NCI-H446 treated with DMSO at 0.1 percent for 48 hours (cell line): ENCODE measurements at regions not wholly inside any gene's neighbourhood (a gene's known extent, or its start where the extent isn't known, plus 50 kb on each side); places are given as distances from the start of the nearest gene placed in this dataset.
A peak's percentile ranks its signal among the peaks of the same experiment; 100 is the strongest.

Experiments used
- DNase-seq: peaks from one replicate; lab custom pipeline; 2025; lab: John Stamatoyannopoulos, UW

GRCh38 chr3:132898141-132898540 lies 140.1 kb upstream of the TMEM108 start:
- DNase-seq: peak; percentile 56

DNA sequence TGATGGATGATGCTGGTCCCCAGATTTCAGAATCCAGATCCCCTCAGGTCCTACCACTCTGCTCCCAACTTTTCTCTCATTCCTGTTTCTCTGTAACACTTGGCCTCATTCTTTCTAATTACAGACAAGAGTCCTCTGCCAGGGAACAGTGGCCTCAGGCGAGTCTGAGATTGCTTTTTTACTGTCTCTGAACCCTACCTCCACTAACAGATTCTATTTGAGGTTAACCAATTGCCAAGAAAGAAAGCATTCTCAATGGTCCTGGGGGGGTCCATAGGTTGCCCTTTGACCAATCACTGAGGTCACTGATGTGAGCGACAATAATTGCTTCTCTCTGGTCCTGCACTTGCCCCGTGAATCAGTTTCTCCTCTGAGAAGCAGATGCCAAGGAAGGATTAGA lies 145.2 kb upstream of the TMEM108 start:
- DNase-seq: no peak

- no peak for DNase-seq
Measured at GRCh38 chr3:132881756-132882409, 156.3 kb upstream of the TMEM108 start.

- no peak for DNase-seq
Measured at GRCh38 chr3:132880986-132881385, 157.2 kb upstream of the TMEM108 start.

- DNase-seq: no peak
Measured at GRCh38 chr3:132879656-132880055, 157.4 kb upstream of the NPHP3 start.

- no peak for DNase-seq
Measured at GRCh38 chr3:132874701-132875100, 152.5 kb upstream of the NPHP3 start.

- no peak for DNase-seq
Measured at GRCh38 chr3:132872711-132873110, 150.5 kb upstream of the NPHP3 start.

DNA sequence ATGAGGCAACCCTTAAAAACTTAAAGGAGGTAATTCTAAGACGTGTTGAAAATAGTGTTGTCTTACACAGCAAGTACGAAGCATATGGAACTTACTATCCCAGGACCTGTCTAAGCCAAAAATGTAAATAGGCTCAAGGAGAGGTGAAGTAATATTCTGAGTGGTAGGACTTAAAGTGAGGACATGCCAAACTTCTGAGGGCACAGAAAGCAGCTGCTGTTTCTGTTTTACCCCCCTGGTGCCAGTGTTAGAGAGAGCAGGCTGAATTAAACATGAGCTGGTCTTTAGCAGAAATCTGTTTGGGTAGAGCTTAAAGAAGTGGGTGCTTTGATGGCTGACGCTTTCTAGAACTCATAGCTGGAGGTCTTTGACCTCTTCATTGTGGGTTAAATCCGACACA lies 149.7 kb upstream of the NPHP3 start:
- DNase-seq: peak; percentile 7

DNA sequence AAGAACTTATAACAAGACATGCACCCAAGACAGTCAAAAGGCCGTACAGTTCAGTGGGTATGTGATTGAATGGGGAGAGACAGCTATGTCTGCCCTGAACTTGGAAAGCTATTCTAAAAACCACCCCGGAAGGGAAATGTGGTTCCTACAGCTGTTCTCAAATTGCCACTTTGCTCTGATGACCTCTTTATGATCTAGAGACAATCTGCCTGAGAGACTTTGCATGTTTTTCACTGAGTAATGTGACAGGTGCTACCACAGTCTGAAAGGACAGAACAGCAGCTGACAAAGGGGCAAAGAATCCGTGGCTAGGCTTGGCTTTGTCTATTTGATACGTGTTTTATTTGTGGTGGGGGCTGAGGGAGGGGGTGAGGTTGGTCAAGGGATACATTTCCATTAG lies 148.3 kb upstream of the NPHP3 start:
- no peak for DNase-seq

DNA sequence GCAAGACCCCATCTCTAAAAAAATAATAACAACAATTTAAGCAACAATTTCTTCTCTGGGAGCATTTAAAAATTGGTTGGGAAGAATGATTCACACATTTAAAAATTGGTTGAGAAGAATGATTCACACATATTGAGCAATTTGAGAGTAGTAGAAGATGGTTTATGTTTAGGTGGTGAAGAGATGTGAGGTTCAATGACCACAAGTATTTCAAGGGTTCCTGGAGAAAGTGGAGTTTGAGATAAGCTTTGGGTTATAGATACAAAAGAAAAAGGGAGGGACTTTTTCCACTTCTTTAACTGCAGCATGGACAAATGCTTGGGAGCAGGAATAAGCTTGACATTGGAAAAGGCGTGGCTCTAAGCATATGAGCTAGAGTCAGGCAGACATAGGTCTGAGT lies 145.7 kb upstream of the NPHP3 start:
- DNase-seq: no peak

DNA sequence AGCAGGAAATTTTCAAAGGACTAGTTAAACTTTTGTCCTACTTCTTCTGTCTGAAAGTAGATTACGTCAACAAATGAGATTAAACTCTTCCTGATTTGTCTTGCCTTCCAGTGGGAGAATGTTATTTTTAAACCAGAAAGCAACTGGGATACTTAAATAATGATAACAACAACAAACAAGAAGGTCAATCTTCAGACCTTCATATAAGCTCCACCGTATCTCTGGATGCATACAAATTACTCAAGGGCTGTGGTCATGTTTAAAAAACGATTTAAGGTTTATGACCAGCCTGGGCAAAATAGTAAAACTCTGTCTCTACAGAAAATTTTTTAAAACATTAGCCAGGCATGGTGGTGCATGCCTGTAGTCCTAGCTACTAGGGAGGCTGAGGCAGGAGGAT lies 145.3 kb upstream of the NPHP3 start:
- no peak for DNase-seq

DNA sequence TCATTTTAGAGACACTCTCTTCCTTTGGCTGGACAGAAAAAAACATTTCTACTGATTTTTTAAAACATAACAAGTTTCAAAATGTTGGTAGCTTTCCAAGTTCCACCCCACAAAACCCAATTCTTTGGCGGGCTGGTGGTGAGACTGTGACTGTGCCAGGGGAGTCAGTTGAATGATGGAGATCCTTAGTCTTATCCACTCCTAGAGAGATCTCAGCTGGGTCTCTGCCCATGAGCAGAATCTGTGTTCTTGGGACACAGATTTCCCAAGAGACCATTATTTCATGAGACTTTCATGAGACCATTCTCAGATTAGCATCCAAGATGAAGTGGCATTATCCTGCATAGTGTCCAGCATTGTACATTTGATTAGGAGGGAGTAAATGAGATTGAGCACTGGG lies 135.1 kb upstream of the NPHP3 start:
- DNase-seq: no peak

GRCh38 chr3:132854856-132855535 lies 132.8 kb upstream of the NPHP3 start:
- no peak for DNase-seq

DNA sequence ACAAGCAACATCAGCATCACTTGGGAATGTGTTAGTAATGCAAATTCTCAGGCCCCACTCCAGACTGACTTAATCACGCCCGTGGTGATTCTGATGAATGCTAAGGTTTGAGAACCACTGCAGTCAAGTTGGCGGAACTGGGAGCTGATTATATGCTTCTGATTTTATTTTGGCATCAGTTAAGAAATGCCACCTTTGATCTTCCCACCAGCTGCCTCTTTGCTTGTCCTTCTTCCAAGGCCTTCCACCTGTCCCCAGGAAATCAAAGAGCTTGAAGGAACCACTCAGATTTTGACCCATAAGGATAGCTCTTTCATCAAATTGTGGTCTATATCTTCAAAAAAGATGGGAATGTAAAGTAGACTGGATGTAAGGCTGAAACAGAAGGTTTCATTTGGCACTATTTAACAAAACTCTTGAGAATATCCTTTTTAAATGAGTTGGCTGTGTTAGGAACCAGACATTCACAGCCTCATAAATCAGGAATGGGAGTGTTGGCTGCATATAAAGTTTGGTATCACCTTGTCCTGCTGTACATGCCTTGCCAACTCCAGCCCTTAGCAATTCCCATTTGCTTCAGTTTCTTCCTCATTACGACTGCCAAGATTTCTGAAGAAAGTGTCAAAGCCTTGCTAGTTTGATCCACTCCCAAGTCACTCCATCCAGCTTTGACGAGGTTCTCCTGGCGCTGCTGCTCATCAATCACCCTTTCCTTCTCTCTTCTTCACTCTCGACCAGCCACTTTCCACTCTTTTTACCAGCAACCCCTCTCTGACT lies 125.8 kb upstream of the NPHP3 start:
- peak; percentile 36 for DNase-seq

DNA sequence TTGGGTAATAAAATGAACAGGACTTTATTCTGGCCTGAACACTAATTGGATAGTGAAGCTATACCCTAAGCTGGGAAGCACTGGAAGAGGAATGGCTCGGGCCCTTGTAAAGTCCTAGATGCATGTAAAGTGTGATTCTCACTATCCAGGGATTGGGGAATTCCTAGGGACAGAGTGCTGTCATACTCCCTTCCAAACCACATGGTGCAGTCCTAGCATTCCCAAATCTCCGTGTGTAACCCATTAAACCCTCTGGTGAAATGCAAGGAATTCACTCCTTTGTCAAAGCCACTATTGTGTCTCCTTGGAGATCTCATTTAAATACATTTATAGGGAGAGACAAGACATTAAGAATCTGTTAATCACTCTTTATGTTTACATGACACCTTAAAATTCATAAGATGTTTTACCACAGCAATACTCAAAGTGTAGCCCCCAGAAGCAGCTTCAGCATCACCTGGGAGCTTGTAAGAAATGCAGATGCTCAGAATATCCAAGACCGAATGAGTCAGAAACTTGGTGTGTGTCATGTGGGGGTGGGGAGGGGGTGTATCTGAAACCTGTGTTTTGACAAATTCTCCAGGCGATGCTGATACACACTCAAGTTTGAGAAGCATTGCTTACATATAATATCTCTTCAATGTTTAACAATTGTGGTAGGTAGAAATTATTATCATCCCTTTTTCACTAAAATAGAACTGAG lies 121.8 kb upstream of the NPHP3 start:
- no peak for DNase-seq

GRCh38 chr3:132843349-132843748 lies 121.1 kb upstream of the NPHP3 start:
- DNase-seq: no peak

- no peak for DNase-seq
Measured at GRCh38 chr3:132841621-132842020, 119.4 kb upstream of the NPHP3 start.

GRCh38 chr3:132840201-132840700 lies 118.0 kb upstream of the NPHP3 start:
- no peak for DNase-seq

- DNase-seq: no peak
Measured at GRCh38 chr3:132838477-132838876, 116.3 kb upstream of the NPHP3 start.

GRCh38 chr3:132837615-132838014 lies 115.4 kb upstream of the NPHP3 start:
- no peak for DNase-seq

GRCh38 chr3:132834356-132834755 lies 112.1 kb upstream of the NPHP3 start:
- DNase-seq: no peak

GRCh38 chr3:132829101-132829500 lies 106.9 kb upstream of the NPHP3 start:
- no peak for DNase-seq
